HEK293T (cell line): ENCODE measurements at regions not wholly inside any gene's neighbourhood (a gene's known extent, or its start where the extent isn't known, plus 50 kb on each side); places are given as distances from the start of the nearest gene placed in this dataset.

ENCODE experiments used
- CTCF ChIA-PET: fragments of 350-600 bp; formaldehyde crosslinking; extraction: SDS; loops from one replicate; lab custom pipeline; 2021; ENCODE audit warnings: antibody characterized with exemption, inconsistent platforms; lab: Yijun Ruan, JAX
- POLR2A ChIA-PET: fragments of 350-600 bp; formaldehyde crosslinking; extraction: SDS; loops from one replicate; lab custom pipeline; 2020; ENCODE audit warnings: antibody characterized with exemption, inconsistent platforms; lab: Yijun Ruan, JAX
- DNase-seq: peaks from one replicate; pipeline ENCODE4 v3.0.0; 2012; ENCODE audit warnings: mixed read lengths; ENCODE audit errors: extremely low spot score
- ARNT ChIP-seq: fragments of 450-650 bp; IDR thresholded peaks from 2 replicates; pipeline ENCODE4 v1.6.1; 2017; ENCODE audit warnings: mild to moderate bottlenecking
- BHLHE40 ChIP-seq: fragments of 450-650 bp; IDR thresholded peaks from 2 replicates; pipeline ENCODE4 v1.6.1; 2016; ENCODE audit warnings: mild to moderate bottlenecking, moderate library complexity, borderline replicate concordance
- CTBP1 ChIP-seq: fragments of 450-650 bp; IDR thresholded peaks from 2 replicates; pipeline ENCODE4 v1.6.1; 2016; ENCODE audit warnings: borderline replicate concordance
- ELF4 ChIP-seq: fragments of 450-650 bp; IDR thresholded peaks from 2 replicates; pipeline ENCODE4 v1.6.1; 2017; ENCODE audit warnings: antibody characterized with exemption
- FOXA1 ChIP-seq: fragments of 450-650 bp; IDR thresholded peaks from 2 replicates; pipeline ENCODE4 v1.6.1; 2016; ENCODE audit warnings: mild to moderate bottlenecking
- FOXK2 ChIP-seq: fragments of 450-650 bp; IDR thresholded peaks from 2 replicates; pipeline ENCODE4 v1.6.1; 2016; ENCODE audit warnings: mild to moderate bottlenecking
- FOXM1 ChIP-seq: fragments of 450-650 bp; IDR thresholded peaks from 2 replicates; pipeline ENCODE4 v1.6.1; 2017; ENCODE audit warnings: mild to moderate bottlenecking, borderline replicate concordance
- HDGF ChIP-seq: fragments of 450-650 bp; IDR thresholded peaks from 2 replicates; pipeline ENCODE4 v1.6.1; 2017; ENCODE audit warnings: antibody characterized with exemption, borderline replicate concordance
- L3MBTL2 ChIP-seq: fragments of 450-650 bp; conservative IDR thresholded peaks from 2 replicates; pipeline ENCODE4 v1.6.1; 2016; ENCODE audit warnings: mild to moderate bottlenecking
- LEF1 ChIP-seq: fragments of 450-650 bp; IDR thresholded peaks from 2 replicates; pipeline ENCODE4 v1.6.1; 2017; ENCODE audit warnings: mild to moderate bottlenecking, borderline replicate concordance
- NFRKB ChIP-seq: fragments of 450-650 bp; IDR thresholded peaks from 2 replicates; pipeline ENCODE4 v1.6.1; 2016; ENCODE audit warnings: mild to moderate bottlenecking, moderate library complexity
- PKNOX1 ChIP-seq: fragments of 450-650 bp; IDR thresholded peaks from 2 replicates; pipeline ENCODE4 v1.6.1; 2016
- SP1 ChIP-seq: fragments of 450-650 bp; IDR thresholded peaks from 2 replicates; pipeline ENCODE4 v1.6.1; 2017
- SUZ12 ChIP-seq: fragments of 450-650 bp; IDR thresholded peaks from 2 replicates; pipeline ENCODE4 v1.6.1; 2016; ENCODE audit warnings: mild to moderate bottlenecking
- TARDBP ChIP-seq: fragments of 450-650 bp; IDR thresholded peaks from 2 replicates; pipeline ENCODE4 v1.6.1; 2016
- ZNF384 ChIP-seq: fragments of 450-650 bp; IDR thresholded peaks from 2 replicates; pipeline ENCODE4 v1.6.1; 2016

- ChIA-PET CTCF (interaction anchor here (0.6 to 1.0 kb wide), 3 partner anchors 11 to 59 kb away, joined by 3 to 5 read pairs (median 4); no protein-coding TSS in a partner anchor), POLR2A (no interaction called here)
- TF ChIP-seq SUZ12, result no peak
- no peak for DNase-seq
These were observed 63.2 kb upstream of the BEND6 start for GRCh38 chr6:56891754-56892153.

- ChIA-PET CTCF (interaction anchor here (0.7 to 1.0 kb wide), 3 partner anchors 12 to 83 kb away, joined by 3 to 5 read pairs (median 3); no protein-coding TSS in a partner anchor), POLR2A (no interaction called here)
- DNase-seq, result no peak
- TF ChIP-seq SP1, result no peak
- no peak for TF ChIP-seq ZNF384
- TF ChIP-seq FOXM1, result no peak
- no peak for TF ChIP-seq CTBP1
- no peak for TF ChIP-seq HDGF
- no peak for TF ChIP-seq ELF4
- no peak for TF ChIP-seq ARNT
- TF ChIP-seq BHLHE40, result no peak
- TF ChIP-seq FOXK2, result no peak
- no peak for TF ChIP-seq SUZ12
- TF ChIP-seq PKNOX1, result no peak
- TF ChIP-seq NFRKB, result no peak
- TF ChIP-seq TARDBP, result no peak
- TF ChIP-seq L3MBTL2, result no peak
- no peak for TF ChIP-seq LEF1
- TF ChIP-seq FOXA1, result no peak
These were observed 64.1 kb upstream of the BEND6 start for GRCh38 chr6:56890683-56891429.

- TF ChIP-seq FOXK2 (no peak), FOXM1 (no peak), ELF4 (no peak)
- ChIA-PET CTCF (no interaction called here), POLR2A (no interaction called here)
- no peak for DNase-seq
These were observed 64.8 kb upstream of the BEND6 start for GRCh38 chr6:56890066-56890465.

- ChIA-PET POLR2A (no interaction called here), CTCF (no interaction called here)
- DNase-seq, result no peak
- no peak for TF ChIP-seq ARNT
- TF ChIP-seq FOXA1, result no peak
- TF ChIP-seq FOXM1, result no peak
- no peak for TF ChIP-seq NFRKB
- TF ChIP-seq FOXK2, result no peak
- TF ChIP-seq TARDBP, result no peak
- TF ChIP-seq PKNOX1, result no peak
- TF ChIP-seq CTBP1, result no peak
- TF ChIP-seq BHLHE40, result no peak
- no peak for TF ChIP-seq L3MBTL2
- no peak for TF ChIP-seq ELF4
- TF ChIP-seq SP1, result no peak
- no peak for TF ChIP-seq ZNF384
- no peak for TF ChIP-seq HDGF
These were observed 65.4 kb upstream of the BEND6 start for GRCh38 chr6:56889492-56889891.

GRCh38 chr6:56888687-56889086, 66.2 kb upstream of the BEND6 start:
- no peak for TF ChIP-seq L3MBTL2
- no peak for TF ChIP-seq TARDBP
- TF ChIP-seq CTBP1, result no peak
- no peak for TF ChIP-seq ARNT
- TF ChIP-seq ELF4, result no peak
- TF ChIP-seq FOXA1, result no peak
- TF ChIP-seq FOXM1, result no peak
- no peak for TF ChIP-seq SP1
- TF ChIP-seq HDGF, result no peak
- TF ChIP-seq FOXK2, result no peak
- TF ChIP-seq ZNF384, result no peak
- TF ChIP-seq SUZ12, result no peak
- TF ChIP-seq NFRKB, result no peak
- TF ChIP-seq LEF1, result no peak
- TF ChIP-seq BHLHE40, result no peak
- TF ChIP-seq PKNOX1, result no peak
- POLR2A ChIA-PET, result no interaction called here
- DNase-seq, result no peak
- CTCF ChIA-PET, result no interaction called here

GRCh38 chr6:56887086-56887485, 67.8 kb upstream of the BEND6 start:
- no peak for TF ChIP-seq BHLHE40
- TF ChIP-seq ARNT, result no peak
- no peak for TF ChIP-seq FOXA1
- TF ChIP-seq ZNF384, result no peak
- TF ChIP-seq SP1, result no peak
- no peak for DNase-seq
- ChIA-PET POLR2A (no interaction called here), CTCF (no interaction called here)

GRCh38 chr6:56877922-56878321, 77.0 kb upstream of the BEND6 start:
- DNase-seq, result no peak
- ChIA-PET CTCF (no interaction called here), POLR2A (no interaction called here)
- TF ChIP-seq SUZ12, result no peak
- TF ChIP-seq ELF4, result no peak
- TF ChIP-seq HDGF, result no peak
- TF ChIP-seq FOXM1, result no peak
- no peak for TF ChIP-seq FOXK2
